ENCODE measurements at regions not wholly inside any gene's neighbourhood (a gene's known extent, or its start where the extent isn't known, plus 50 kb on each side); places are given as distances from the start of the nearest gene placed in this dataset.
"Not testable (repeated sequence)": the region's sequence is repeated elsewhere in the genome, so short reads cannot be mapped to it uniquely, and the experiment has no call there.

GRCh38 chr14:59004012-59004411, 184.5 kb upstream of the DAAM1 start:
- no peak for FAIRE-seq
- no peak for DNase-seq (ENCODE audit: insufficient read length, low spot score)
- no peak for TF ChIP-seq POLR2A (IDR thresholded peaks at IDR 0.05; ENCODE audit: low read depth, low read length)

GRCh38 chr14:59006179-59006578, 182.3 kb upstream of the DAAM1 start:
- not testable (repeated sequence) for DNase-seq (ENCODE audit: insufficient read length, low spot score); FAIRE-seq

- no peak for DNase-seq (ENCODE audit: insufficient read length, low spot score)
- FAIRE-seq: no peak
Measured at GRCh38 chr14:59009967-59010366, 178.5 kb upstream of the DAAM1 start.

GRCh38 chr14:59013672-59014298, 174.7 kb upstream of the DAAM1 start:
- TF ChIP-seq POLR2A (IDR thresholded peaks at IDR 0.05; ENCODE audit: low read depth, low read length): no peak
- FAIRE-seq: no peak
- DNase-seq (ENCODE audit: insufficient read length, low spot score): no peak

More at GRCh38 chr14:59009967-59010366, 178.5 kb upstream of the DAAM1 start:
- TF ChIP-seq POLR2A (IDR thresholded peaks at IDR 0.05; ENCODE audit: low read depth, low read length): no peak

GRCh38 chr14:59015482-59015881, 173.0 kb upstream of the DAAM1 start:
- FAIRE-seq: no peak
- no peak for TF ChIP-seq POLR2A (IDR thresholded peaks at IDR 0.05; ENCODE audit: low read depth, low read length)
- no peak for DNase-seq (ENCODE audit: insufficient read length, low spot score)

- FAIRE-seq (no peak), DNase-seq (ENCODE audit: insufficient read length, low spot score) (no peak)
- no peak for TF ChIP-seq POLR2A (IDR thresholded peaks at IDR 0.05; ENCODE audit: low read depth, low read length)
Measured at GRCh38 chr14:59017285-59017965, 171.0 kb upstream of the DAAM1 start.

- TF ChIP-seq POLR2A (IDR thresholded peaks at IDR 0.05; ENCODE audit: low read depth, low read length): no peak
- FAIRE-seq (no peak), DNase-seq (ENCODE audit: insufficient read length, low spot score) (no peak)
Measured at GRCh38 chr14:59018460-59018859, 170.0 kb upstream of the DAAM1 start.

- no peak for DNase-seq (ENCODE audit: insufficient read length, low spot score)
Measured at GRCh38 chr14:59018978-59019377, 169.5 kb upstream of the DAAM1 start.

GRCh38 chr14:59020382-59020781, 168.1 kb upstream of the DAAM1 start:
- DNase-seq (ENCODE audit: insufficient read length, low spot score) (no peak), FAIRE-seq (no peak)
- TF ChIP-seq POLR2A (IDR thresholded peaks at IDR 0.05; ENCODE audit: low read depth, low read length): no peak

More at GRCh38 chr14:59018978-59019377, 169.5 kb upstream of the DAAM1 start:
- no peak for TF ChIP-seq POLR2A (IDR thresholded peaks at IDR 0.05; ENCODE audit: low read depth, low read length)
- no peak for FAIRE-seq

GRCh38 chr14:59022144-59022543, 166.3 kb upstream of the DAAM1 start:
- FAIRE-seq: peak; percentile 52
- no peak for DNase-seq (ENCODE audit: insufficient read length, low spot score)

GRCh38 chr14:59026081-59026480, 162.4 kb upstream of the DAAM1 start:
- FAIRE-seq (no peak), DNase-seq (ENCODE audit: insufficient read length, low spot score) (no peak)
- no peak for TF ChIP-seq POLR2A (IDR thresholded peaks at IDR 0.05; ENCODE audit: low read depth, low read length)

More at GRCh38 chr14:59022144-59022543, 166.3 kb upstream of the DAAM1 start:
- TF ChIP-seq POLR2A (IDR thresholded peaks at IDR 0.05; ENCODE audit: low read depth, low read length): no peak

GRCh38 chr14:59026640-59027039, 161.8 kb upstream of the DAAM1 start:
- DNase-seq (ENCODE audit: insufficient read length, low spot score); FAIRE-seq: not testable (repeated sequence)

- FAIRE-seq (peak; percentile 91), DNase-seq (ENCODE audit: insufficient read length, low spot score) (peak; percentile 27)
Measured at GRCh38 chr14:59028476-59029202, 159.8 kb upstream of the DAAM1 start.

GRCh38 chr14:59032826-59033225, 155.6 kb upstream of the DAAM1 start:
- no peak for TF ChIP-seq POLR2A (IDR thresholded peaks at IDR 0.05; ENCODE audit: low read depth, low read length)
- FAIRE-seq (no peak), DNase-seq (ENCODE audit: insufficient read length, low spot score) (no peak)

More at GRCh38 chr14:59028476-59029202, 159.8 kb upstream of the DAAM1 start:
- TF ChIP-seq POLR2A (IDR thresholded peaks at IDR 0.05; ENCODE audit: low read depth, low read length): no peak

Measured in H54 (cell line).